HEK293 (cell line): ENCODE measurements at regions not wholly inside any gene's neighbourhood (a gene's known extent, or its start where the extent isn't known, plus 50 kb on each side); places are given as distances from the start of the nearest gene placed in this dataset.

Source experiments
- CTCF ChIA-PET: fragments of 350-600 bp; formaldehyde crosslinking; extraction: SDS; loops from one replicate; lab custom pipeline; 2021; ENCODE audit warnings: antibody characterized with exemption; lab: Yijun Ruan, JAX
- POLR2A ChIA-PET: fragments of 300-600 bp; formaldehyde crosslinking; extraction: SDS; loops from one replicate; lab custom pipeline; 2020; ENCODE audit warnings: antibody characterized with exemption, inconsistent platforms; lab: Yijun Ruan, JAX
- H3K27ac ChIP-seq: fragments of 200-500 bp; sonication (Bioruptor generic); 2 replicates; pipeline ENCODE4 v1.5.1; 2014; ENCODE audit warnings: low read depth, low read length, control low read depth, inconsistent platforms; ENCODE audit errors: extremely low read depth
- H3K36me3 ChIP-seq, 2 experiments: fragments of 200-500 bp in 1 of 2; sonication (Bioruptor generic) in 1 of 2; 1 replicate in 1 of 2; 2 replicates in 1 of 2; pipeline ENCODE4 v1.5.1; 2014 to 2017; ENCODE audit warnings: inconsistent platforms in 2 of 2, low read length in 2 of 2; ENCODE audit not compliant: control insufficient read depth in 2 of 2, insufficient read depth in 1 of 2
- H3K4me1 ChIP-seq: fragments of 200-500 bp; sonication (Bioruptor generic); 2 replicates; pipeline ENCODE4 v1.5.1; 2014; ENCODE audit warnings: mild to moderate bottlenecking, low read length, inconsistent platforms; ENCODE audit not compliant: control insufficient read depth, insufficient read depth
- H3K4me3 ChIP-seq: 2 replicates; pipeline ENCODE4 v1.5.1; 2011; ENCODE audit warnings: low read depth, mild to moderate bottlenecking, control low read depth, low read length, moderate library complexity
- H3K9me3 ChIP-seq: fragments of 200-500 bp; sonication (Bioruptor generic); 2 replicates; pipeline ENCODE4 v1.5.1; 2014; ENCODE audit warnings: low read depth, low read length, inconsistent platforms; ENCODE audit not compliant: control insufficient read depth, insufficient read depth
- KLF1 ChIP-seq: fragments of 450-650 bp; formaldehyde crosslinking; IDR thresholded peaks from 2 replicates; pipeline ENCODE4 v1.5.1; 2016; ENCODE audit warnings: missing biosample characterization, missing genetic modification characterization
- MZF1 ChIP-seq: fragments of 450-650 bp; formaldehyde crosslinking; IDR thresholded peaks from 2 replicates; pipeline ENCODE4 v1.5.1; 2017; ENCODE audit warnings: missing biosample characterization, missing genetic modification characterization, borderline replicate concordance
- YY1 ChIP-seq: fragments of 450-650 bp; formaldehyde crosslinking; IDR thresholded peaks from 2 replicates; pipeline ENCODE4 v1.5.1; 2018; ENCODE audit warnings: missing biosample characterization, missing genetic modification characterization
- ZBTB44 ChIP-seq: fragments of 450-650 bp; IDR thresholded peaks from 2 replicates; pipeline ENCODE4 v1.5.1; 2018; ENCODE audit warnings: missing biosample characterization, mild to moderate bottlenecking, missing genetic modification characterization
- ZFP37 ChIP-seq: fragments of 450-650 bp; formaldehyde crosslinking; IDR thresholded peaks from 2 replicates; pipeline ENCODE4 v1.5.1; 2016; ENCODE audit warnings: missing biosample characterization, missing genetic modification characterization
- ZNF133 ChIP-seq: fragments of 450-650 bp; formaldehyde crosslinking; IDR thresholded peaks from 2 replicates; pipeline ENCODE4 v1.5.1; 2016; ENCODE audit warnings: missing biosample characterization, missing genetic modification characterization
- ZNF202 ChIP-seq: fragments of 450-650 bp; formaldehyde crosslinking; IDR thresholded peaks from 2 replicates; pipeline ENCODE4 v1.5.1; 2016; ENCODE audit warnings: missing biosample characterization, missing genetic modification characterization, borderline replicate concordance
- ZNF214 ChIP-seq: fragments of 450-650 bp; formaldehyde crosslinking; IDR thresholded peaks from 2 replicates; pipeline ENCODE4 v1.5.1; 2017; ENCODE audit warnings: missing biosample characterization, mild to moderate bottlenecking, missing genetic modification characterization, borderline replicate concordance
- ZNF302 ChIP-seq: fragments of 450-650 bp; formaldehyde crosslinking; IDR thresholded peaks from 2 replicates; pipeline ENCODE4 v1.5.1; 2016; ENCODE audit warnings: missing biosample characterization, missing genetic modification characterization, low read depth
- ZNF324 ChIP-seq: fragments of 450-650 bp; formaldehyde crosslinking; IDR thresholded peaks from 2 replicates; pipeline ENCODE4 v1.5.1; 2016; ENCODE audit warnings: missing biosample characterization, missing genetic modification characterization
- ZNF335 ChIP-seq: fragments of 450-650 bp; formaldehyde crosslinking; conservative IDR thresholded peaks from 2 replicates; pipeline ENCODE4 v1.5.1; 2016; ENCODE audit warnings: missing biosample characterization, missing genetic modification characterization
- ZNF391 ChIP-seq: fragments of 450-650 bp; formaldehyde crosslinking; IDR thresholded peaks from 2 replicates; pipeline ENCODE4 v1.5.1; 2016; ENCODE audit warnings: low read depth, missing biosample characterization, missing genetic modification characterization, borderline replicate concordance
- ZNF488 ChIP-seq: fragments of 450-650 bp; formaldehyde crosslinking; IDR thresholded peaks from 2 replicates; pipeline ENCODE4 v1.5.1; 2016; ENCODE audit warnings: missing biosample characterization, missing genetic modification characterization
- ZNF544 ChIP-seq: fragments of 450-650 bp; formaldehyde crosslinking; IDR thresholded peaks from 2 replicates; pipeline ENCODE4 v1.5.0; 2017; ENCODE audit warnings: missing biosample characterization, missing genetic modification characterization
- ZNF623 ChIP-seq: fragments of 450-650 bp; formaldehyde crosslinking; IDR thresholded peaks from 2 replicates; pipeline ENCODE4 v1.5.1; 2016; ENCODE audit warnings: missing biosample characterization, missing genetic modification characterization
- ZNF707 ChIP-seq: fragments of 450-650 bp; formaldehyde crosslinking; IDR thresholded peaks from 2 replicates; pipeline ENCODE4 v1.5.1; 2016; ENCODE audit warnings: missing biosample characterization, missing genetic modification characterization
- ZSCAN23 ChIP-seq: fragments of 450-650 bp; formaldehyde crosslinking; IDR thresholded peaks from 2 replicates; pipeline ENCODE4 v1.5.1; 2016; ENCODE audit warnings: missing biosample characterization, missing genetic modification characterization
- TF ChIP-seq, protein P1 (sequence below): fragments of 450-650 bp; IDR thresholded peaks from 2 replicates; pipeline ENCODE4 v1.5.1; 2018; ENCODE audit warnings: missing biosample characterization, missing genetic modification characterization
- TF ChIP-seq, protein P2 (sequence below): fragments of 450-650 bp; formaldehyde crosslinking; IDR thresholded peaks from 2 replicates; pipeline ENCODE4 v1.5.1; 2016; ENCODE audit warnings: missing biosample characterization, missing genetic modification characterization
- TF ChIP-seq, protein P3 (sequence below): IDR thresholded peaks from 2 replicates; pipeline ENCODE4 v1.6.1; 2011; ENCODE audit warnings: mild to moderate bottlenecking, low read depth, low read length, borderline replicate concordance
- TF ChIP-seq, protein P4 (sequence below): fragments of 450-650 bp; formaldehyde crosslinking; IDR thresholded peaks from 2 replicates; pipeline ENCODE4; 2016; ENCODE audit warnings: missing biosample characterization, missing genetic modification characterization
- TF ChIP-seq, protein P5 (sequence below): fragments of 450-650 bp; formaldehyde crosslinking; conservative IDR thresholded peaks from 2 replicates; pipeline ENCODE4 v1.5.1; 2016; ENCODE audit warnings: low read depth, missing biosample characterization, missing genetic modification characterization

- Histone ChIP-seq H3K4me3 (no peak overlapping the region), H3K9me3 (no peaks in the 10 kb centered on the region), H3K36me3 (no peaks in the 10 kb centered on the region), H3K27ac (no peak overlapping the region), H3K4me1 (no peaks in the 10 kb centered on the region)
- CTCF ChIA-PET: no interaction called here
- TF ChIP-seq, protein P1, sequence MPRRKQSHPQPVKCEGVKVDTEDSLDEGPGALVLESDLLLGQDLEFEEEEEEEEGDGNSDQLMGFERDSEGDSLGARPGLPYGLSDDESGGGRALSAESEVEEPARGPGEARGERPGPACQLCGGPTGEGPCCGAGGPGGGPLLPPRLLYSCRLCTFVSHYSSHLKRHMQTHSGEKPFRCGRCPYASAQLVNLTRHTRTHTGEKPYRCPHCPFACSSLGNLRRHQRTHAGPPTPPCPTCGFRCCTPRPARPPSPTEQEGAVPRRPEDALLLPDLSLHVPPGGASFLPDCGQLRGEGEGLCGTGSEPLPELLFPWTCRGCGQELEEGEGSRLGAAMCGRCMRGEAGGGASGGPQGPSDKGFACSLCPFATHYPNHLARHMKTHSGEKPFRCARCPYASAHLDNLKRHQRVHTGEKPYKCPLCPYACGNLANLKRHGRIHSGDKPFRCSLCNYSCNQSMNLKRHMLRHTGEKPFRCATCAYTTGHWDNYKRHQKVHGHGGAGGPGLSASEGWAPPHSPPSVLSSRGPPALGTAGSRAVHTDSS: no peak
- TF ChIP-seq ZFP37 (no peak), ZBTB44 (tag by site-specific recombination) (no peak), ZSCAN23 (tag by site-specific recombination) (no peak)
- TF ChIP-seq, protein P2, sequence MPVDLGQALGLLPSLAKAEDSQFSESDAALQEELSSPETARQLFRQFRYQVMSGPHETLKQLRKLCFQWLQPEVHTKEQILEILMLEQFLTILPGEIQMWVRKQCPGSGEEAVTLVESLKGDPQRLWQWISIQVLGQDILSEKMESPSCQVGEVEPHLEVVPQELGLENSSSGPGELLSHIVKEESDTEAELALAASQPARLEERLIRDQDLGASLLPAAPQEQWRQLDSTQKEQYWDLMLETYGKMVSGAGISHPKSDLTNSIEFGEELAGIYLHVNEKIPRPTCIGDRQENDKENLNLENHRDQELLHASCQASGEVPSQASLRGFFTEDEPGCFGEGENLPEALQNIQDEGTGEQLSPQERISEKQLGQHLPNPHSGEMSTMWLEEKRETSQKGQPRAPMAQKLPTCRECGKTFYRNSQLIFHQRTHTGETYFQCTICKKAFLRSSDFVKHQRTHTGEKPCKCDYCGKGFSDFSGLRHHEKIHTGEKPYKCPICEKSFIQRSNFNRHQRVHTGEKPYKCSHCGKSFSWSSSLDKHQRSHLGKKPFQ (tag by site-specific recombination): no peak
- POLR2A ChIA-PET: no interaction called here
These were observed 1079.4 kb upstream of the GYPC start for GRCh38 chr2:125576558-125576957.

DNA sequence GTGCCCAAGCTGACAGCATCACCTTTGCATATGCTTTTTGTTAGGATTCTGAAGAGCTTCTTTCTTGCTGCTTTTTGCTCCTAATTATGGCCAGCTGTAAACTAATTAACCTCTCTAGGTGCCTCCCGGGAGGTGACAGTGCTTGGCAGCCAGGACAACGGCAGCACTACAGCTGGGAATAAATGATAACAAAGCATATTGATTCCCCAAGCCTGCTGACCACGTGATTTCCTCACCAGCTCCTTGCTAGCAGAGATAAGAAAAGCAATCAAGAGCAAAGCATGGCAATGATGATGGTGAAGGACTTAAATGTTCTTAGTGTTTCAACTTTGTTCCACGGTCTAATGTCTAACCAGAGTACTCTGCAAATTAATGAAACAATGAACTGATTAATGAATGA is 1074.4 kb upstream of the GYPC start:
- Histone ChIP-seq H3K36me3 (no peaks in the 10 kb centered on the region), H3K9me3 (no peaks in the 10 kb centered on the region), H3K27ac (no peak overlapping the region), H3K4me3 (no peak overlapping the region), H3K4me1 (no peaks in the 10 kb centered on the region)
- TF ChIP-seq, protein P3, sequence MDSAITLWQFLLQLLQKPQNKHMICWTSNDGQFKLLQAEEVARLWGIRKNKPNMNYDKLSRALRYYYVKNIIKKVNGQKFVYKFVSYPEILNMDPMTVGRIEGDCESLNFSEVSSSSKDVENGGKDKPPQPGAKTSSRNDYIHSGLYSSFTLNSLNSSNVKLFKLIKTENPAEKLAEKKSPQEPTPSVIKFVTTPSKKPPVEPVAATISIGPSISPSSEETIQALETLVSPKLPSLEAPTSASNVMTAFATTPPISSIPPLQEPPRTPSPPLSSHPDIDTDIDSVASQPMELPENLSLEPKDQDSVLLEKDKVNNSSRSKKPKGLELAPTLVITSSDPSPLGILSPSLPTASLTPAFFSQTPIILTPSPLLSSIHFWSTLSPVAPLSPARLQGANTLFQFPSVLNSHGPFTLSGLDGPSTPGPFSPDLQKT: no peak
- TF ChIP-seq ZNF302 (tag by site-specific recombination): no peak
- no peak for TF ChIP-seq ZNF707 (tag by site-specific recombination)
- no peak for TF ChIP-seq ZNF202
- no peak for TF ChIP-seq ZNF133
- TF ChIP-seq, protein P4, sequence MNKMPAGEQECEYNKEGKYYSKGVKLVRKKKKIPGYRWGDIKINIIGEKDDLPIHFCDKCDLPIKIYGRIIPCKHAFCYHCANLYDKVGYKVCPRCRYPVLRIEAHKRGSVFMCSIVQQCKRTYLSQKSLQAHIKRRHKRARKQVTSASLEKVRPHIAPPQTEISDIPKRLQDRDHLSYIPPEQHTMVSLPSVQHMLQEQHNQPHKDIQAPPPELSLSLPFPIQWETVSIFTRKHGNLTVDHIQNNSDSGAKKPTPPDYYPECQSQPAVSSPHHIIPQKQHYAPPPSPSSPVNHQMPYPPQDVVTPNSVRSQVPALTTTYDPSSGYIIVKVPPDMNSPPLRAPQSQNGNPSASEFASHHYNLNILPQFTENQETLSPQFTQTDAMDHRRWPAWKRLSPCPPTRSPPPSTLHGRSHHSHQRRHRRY (tag by site-specific recombination): no peak
- TF ChIP-seq ZNF488 (tag by site-specific recombination): no peak
- TF ChIP-seq ZNF544 (tag by site-specific recombination): no peak
- ChIA-PET POLR2A (no interaction called here), CTCF (no interaction called here)

DNA sequence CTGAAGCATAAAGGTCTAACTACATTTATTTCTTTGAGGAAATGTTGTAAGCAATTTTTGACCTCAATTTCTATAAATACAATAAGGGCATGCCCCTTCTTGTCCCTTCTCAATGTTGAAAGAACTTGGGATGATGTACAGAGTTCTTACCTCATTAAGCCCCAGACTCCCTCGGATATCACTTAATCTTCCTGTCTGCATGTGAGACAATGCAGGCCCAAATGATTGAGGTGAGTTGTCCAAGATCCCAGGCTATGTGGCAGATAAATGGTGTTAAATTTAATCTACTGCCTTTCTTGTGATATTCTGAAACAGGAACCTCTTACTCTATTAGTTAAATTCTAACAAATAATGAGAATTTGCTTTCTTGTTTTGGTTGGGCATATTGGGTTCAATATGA is 1073.4 kb upstream of the GYPC start:
- ChIA-PET CTCF (no interaction called here), POLR2A (no interaction called here)
- no peaks in the 10 kb centered on the region for H3K9me3 ChIP-seq
- H3K4me1 ChIP-seq: no peaks in the 10 kb centered on the region
- H3K27ac ChIP-seq: no peak overlapping the region
- H3K4me3 ChIP-seq: no peak overlapping the region
- no peaks in the 10 kb centered on the region for H3K36me3 ChIP-seq
- no peak for TF ChIP-seq ZNF214 (tag by site-specific recombination)
- no peak for TF ChIP-seq ZNF623 (tag by site-specific recombination)
- TF ChIP-seq, protein P5, sequence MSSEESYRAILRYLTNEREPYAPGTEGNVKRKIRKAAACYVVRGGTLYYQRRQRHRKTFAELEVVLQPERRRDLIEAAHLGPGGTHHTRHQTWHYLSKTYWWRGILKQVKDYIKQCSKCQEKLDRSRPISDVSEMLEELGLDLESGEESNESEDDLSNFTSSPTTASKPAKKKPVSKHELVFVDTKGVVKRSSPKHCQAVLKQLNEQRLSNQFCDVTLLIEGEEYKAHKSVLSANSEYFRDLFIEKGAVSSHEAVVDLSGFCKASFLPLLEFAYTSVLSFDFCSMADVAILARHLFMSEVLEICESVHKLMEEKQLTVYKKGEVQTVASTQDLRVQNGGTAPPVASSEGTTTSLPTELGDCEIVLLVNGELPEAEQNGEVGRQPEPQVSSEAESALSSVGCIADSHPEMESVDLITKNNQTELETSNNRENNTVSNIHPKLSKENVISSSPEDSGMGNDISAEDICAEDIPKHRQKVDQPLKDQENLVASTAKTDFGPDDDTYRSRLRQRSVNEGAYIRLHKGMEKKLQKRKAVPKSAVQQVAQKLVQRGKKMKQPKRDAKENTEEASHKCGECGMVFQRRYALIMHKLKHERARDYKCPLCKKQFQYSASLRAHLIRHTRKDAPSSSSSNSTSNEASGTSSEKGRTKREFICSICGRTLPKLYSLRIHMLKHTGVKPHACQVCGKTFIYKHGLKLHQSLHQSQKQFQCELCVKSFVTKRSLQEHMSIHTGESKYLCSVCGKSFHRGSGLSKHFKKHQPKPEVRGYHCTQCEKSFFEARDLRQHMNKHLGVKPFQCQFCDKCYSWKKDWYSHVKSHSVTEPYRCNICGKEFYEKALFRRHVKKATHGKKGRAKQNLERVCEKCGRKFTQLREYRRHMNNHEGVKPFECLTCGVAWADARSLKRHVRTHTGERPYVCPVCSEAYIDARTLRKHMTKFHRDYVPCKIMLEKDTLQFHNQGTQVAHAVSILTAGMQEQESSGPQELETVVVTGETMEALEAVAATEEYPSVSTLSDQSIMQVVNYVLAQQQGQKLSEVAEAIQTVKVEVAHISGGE (tag by site-specific recombination): no peak
- no peak for TF ChIP-seq MZF1
- no peak for TF ChIP-seq YY1 (tag by site-specific recombination)
- TF ChIP-seq ZNF335 (tag by site-specific recombination): no peak
- TF ChIP-seq KLF1 (tag by site-specific recombination): no peak
- no peak for TF ChIP-seq ZNF391
- TF ChIP-seq ZNF324: no peak
